HepG2 (cell line): ENCODE measurements at regions not wholly inside any gene's neighbourhood (a gene's known extent, or its start where the extent isn't known, plus 50 kb on each side); places are given as distances from the start of the nearest gene placed in this dataset.

Source experiments
- small RNA-seq, 3 experiments: library from RNA; depleted of rRNA; stranded (forward); fragments of <200 nt; gene quantifications; one replicate each; pipeline ENCODE3, GENCODE V24; 2012; ENCODE audit warnings: low read depth in 2 of 3, low replicate concordance in 1 of 3; ENCODE audit not compliant: insufficient read length in 3 of 3, insufficient read depth in 2 of 3

Small RNA genes lying in the stretch of these regions (small RNA-seq; reads per million reads assigned to genes)
- gene RF00019: 0 reads per million in 3 experiments
- 0 reads per million in 3 experiments for gene RN7SKP107
